T1000 (cell line): ENCODE measurements at regions not wholly inside any gene's neighbourhood (a gene's known extent, or its start where the extent isn't known, plus 50 kb on each side); places are given as distances from the start of the nearest gene placed in this dataset.
"Not testable (repeated sequence)": the region's sequence is repeated elsewhere in the genome, so short reads cannot be mapped to it uniquely, and the experiment has no call there.

ENCODE experiments used
- DNase-seq: peaks from one replicate; lab custom pipeline; 2025; ENCODE audit warnings: mixed read lengths; lab: John Stamatoyannopoulos, UW

DNA sequence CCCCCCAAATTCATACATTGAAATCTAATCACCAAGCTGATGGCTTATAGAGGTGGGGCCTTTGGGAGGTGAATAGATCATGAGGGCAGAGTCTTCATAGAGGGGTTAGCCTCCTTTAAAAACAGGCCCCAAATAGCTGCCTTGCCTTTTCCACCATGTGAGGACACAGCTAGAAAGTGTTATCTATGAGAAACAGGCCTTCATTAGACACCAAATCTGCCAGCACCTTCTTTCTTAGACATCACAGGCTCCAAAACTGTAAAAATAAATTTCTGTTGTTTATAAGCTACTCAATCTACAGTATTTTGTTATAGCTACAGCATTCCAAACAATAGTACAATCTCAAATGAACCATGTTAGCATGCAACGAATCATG, 459.3 kb upstream of the GCFC2 start:
- no peak for DNase-seq

- DNase-seq, result no peak
These were observed 458.7 kb upstream of the GCFC2 start for GRCh38 chr2:76169276-76170008.

DNA sequence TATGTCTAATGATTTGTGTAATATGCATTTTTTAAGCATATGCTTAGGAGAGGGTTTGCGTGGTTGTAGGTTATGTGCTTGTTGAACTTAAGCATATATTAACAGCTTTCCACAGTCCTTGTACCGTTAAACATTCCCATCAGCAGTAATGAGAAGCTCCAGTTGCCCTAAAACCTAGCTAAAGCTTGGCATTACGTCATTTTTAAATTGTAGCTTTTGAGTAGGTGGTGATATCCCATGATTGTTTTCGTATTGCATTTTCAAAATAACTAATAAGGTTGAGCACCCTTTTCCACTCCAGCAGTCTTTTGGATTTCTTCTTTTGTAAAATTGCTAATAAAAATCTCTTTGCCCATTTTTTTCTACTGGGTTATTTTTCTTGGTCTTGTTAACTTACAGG, 453.1 kb upstream of the GCFC2 start:
- DNase-seq, result no peak

DNA sequence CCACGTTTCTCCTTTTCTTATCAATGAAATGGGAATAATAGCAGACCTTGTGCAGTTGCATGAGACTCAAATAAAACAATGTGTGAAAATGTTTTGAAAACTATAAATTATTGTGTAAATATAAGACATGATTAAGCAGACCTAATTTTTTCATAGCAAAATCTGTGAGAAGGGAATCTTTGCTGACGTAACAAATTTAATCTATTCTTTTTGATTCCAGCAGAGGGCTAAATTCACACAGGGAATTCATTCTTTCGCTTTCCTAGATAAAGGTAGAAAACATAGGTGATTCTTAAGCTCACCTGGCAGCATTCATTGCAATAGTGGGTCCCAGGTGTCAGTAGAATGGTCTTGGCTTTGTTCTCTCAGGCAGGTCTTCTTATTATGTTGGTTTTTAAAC, 450.0 kb upstream of the GCFC2 start:
- no peak for DNase-seq

DNA sequence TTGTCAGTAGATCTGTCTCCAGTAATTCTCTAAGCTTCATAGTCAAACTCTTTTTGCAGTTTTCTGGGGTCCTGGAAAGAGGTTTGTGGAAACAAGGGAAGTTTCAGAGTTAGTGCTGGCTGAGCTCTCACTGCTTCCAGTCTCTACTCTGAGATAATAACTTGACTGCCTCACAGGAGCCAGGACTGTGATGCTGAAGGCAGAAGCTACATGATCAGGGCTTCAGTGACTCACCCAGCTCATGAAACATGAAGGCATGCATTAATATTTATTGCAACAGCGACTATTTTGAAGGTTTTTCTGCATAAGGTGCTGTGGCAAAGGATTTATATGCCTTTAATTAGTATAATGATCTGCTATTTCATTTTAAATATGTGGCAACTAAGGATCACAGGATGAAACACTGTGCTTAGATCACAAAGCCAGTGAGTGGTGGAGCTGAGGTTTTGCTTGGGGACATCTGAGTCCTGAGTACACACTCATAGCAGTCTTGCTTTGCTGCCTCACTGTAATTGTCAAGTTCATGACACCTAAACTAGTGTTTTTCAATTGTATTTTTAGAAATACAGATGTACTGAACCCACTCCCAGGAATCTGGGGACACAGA, 448.4 kb upstream of the GCFC2 start:
- no peak for DNase-seq

GRCh38 chr2:76157531-76157930, 446.8 kb upstream of the GCFC2 start:
- no peak for DNase-seq

GRCh38 chr2:76154981-76155380, 444.3 kb upstream of the GCFC2 start:
- DNase-seq, result no peak

DNA sequence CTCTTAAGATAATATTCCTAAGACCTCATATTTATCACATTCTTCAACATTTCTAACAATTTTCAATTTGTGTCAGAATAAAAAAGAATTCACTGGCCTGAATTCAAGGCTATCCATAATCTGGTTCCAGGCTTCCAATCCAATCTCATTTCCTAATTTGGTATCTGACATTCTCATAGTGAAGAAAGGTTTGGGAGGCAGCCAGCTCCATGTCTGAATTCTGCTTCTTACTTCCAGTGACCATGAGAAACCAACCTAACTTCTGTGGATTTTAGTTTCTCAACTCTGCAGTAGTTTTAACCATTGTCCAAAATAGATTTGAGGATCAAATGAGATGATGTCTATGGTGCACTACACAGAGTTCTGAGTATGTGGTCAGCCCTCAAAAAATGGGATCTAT, 439.1 kb upstream of the GCFC2 start:
- DNase-seq, result no peak

DNA sequence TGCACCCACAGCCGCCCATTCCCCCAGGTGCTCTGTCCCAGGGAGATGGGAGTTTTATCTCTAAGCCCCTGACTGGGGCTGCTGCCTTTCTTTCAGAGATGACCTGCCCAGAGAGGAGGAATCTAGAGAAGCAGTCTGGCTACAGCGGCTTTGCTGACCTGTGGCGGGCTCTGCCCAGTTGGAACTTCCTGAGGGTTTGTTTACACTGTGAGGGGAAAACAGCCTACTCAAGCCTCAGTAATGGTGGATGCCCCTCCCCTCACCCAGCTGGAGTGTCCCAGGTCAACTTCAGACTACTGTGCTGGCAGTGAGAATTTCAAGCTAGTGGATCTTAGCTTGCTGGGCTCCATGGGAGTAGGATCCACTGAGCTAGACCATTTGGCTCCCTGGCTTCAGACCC, 428.6 kb upstream of the GCFC2 start:
- DNase-seq, result not testable (repeated sequence)

- no peak for DNase-seq
These were observed 417.9 kb upstream of the GCFC2 start for GRCh38 chr2:76128622-76129021.

- DNase-seq, result no peak
These were observed 409.5 kb upstream of the GCFC2 start for GRCh38 chr2:76120176-76120575.

DNA sequence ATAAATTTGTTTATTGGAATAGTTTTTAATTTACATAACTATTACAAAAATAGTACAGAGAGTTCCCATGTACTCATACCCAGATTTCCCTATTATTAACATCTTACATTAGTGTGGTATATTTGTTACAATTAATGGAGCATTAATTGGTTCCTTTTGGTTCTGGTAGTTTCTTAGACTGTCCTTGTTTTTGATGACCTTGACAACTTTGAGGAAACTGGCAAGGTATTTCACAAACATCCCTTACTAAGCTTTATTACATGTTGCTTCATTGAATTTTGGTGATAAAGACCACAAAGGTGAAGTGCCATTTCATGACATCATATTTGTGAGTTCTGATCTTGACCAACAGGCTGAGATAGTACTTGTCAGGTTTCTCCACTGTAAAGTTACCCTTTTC, 379.0 kb upstream of the GCFC2 start:
- no peak for DNase-seq

- DNase-seq, result no peak
These were observed 372.5 kb upstream of the GCFC2 start for GRCh38 chr2:76083248-76083647.

DNA sequence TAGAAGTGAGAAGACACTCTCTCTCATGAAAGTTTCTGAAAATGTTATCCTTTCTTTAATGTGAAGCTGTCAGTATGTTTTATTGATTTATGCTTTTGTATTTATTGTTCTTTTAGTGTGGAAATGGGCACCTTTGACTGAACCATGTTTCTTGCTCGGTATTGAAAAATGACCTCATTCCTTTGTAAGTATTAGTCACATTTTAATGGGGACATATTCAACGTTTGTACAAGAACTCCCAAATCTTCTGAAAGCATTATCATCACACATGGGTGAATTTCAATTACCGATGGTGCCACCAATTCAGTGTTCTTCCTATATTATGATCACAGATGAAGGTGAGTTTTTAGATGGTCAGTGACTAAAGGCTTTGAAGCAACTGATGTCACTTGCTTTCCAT, 371.8 kb upstream of the GCFC2 start:
- no peak for DNase-seq

DNA sequence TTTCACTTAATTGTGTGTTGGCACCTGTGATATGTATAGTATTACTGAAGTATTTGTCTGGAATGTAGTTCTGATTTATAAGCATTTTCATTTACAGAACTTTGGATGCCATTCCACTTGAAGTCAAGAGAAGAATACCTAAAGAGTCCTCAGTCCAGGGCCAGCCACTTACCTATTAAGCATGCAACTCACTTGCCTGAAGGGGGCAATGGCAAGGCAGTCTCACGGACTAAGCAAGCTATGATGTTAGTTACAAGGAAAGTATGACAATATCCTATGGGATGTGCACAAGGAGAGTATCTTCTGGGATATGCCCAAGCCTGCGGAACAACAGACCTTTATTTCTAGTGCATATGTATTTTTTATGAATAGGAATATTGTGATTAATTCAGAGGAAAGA, 369.4 kb upstream of the GCFC2 start:
- no peak for DNase-seq

GRCh38 chr2:76075126-76075525, 364.4 kb upstream of the GCFC2 start:
- no peak for DNase-seq

DNA sequence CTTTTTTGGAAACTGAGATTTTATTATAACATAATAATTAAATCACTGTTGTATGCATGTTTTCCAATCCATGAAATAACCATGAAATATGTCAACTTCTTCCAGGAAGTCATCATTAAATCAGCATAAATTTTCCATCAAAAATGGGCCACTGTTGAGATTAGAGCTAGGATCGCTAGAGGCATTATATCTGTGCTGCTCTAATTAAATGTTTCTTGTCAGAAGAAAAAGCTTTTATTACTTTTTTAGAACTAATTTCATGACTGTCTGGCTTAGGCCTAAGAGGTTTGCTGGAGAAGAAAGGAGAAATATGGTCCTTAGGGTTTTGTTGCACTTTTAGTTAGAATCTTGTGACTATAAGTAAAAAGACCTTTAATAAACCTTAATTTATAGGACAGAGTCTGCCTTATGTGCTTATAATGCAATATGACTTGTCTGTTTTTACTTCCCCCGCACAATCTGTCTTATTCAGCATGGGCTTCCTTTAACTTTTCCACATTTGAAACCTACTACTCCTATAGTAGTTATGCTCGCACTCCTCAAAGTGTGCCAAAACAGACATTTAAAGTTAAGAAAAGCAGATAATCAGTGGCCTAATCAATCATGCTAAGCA, 363.4 kb upstream of the GCFC2 start:
- no peak for DNase-seq

DNA sequence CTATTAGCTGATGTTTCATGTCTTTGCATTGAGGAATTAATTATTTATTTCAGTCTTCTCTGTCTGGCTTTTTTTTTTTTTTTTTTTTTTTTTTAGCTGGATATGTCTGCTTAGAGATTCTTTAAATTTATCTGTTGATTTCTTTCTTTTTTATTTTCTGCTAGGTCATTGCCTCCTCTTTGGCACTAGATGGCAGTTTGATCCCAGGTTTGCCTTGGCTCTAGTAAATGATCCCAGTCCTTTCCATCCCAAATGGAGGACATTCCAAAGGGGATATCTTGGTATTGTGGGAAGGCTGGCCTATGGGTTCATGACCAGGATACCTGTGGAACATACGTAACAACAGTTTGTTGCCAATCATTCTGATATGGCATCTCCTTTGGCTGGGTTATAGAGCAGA, 339.5 kb upstream of the GCFC2 start:
- DNase-seq, result no peak

- no peak for DNase-seq
These were observed 334.0 kb upstream of the GCFC2 start for GRCh38 chr2:76044701-76045100.

GRCh38 chr2:76039505-76039904, 328.8 kb upstream of the GCFC2 start:
- no peak for DNase-seq

DNA sequence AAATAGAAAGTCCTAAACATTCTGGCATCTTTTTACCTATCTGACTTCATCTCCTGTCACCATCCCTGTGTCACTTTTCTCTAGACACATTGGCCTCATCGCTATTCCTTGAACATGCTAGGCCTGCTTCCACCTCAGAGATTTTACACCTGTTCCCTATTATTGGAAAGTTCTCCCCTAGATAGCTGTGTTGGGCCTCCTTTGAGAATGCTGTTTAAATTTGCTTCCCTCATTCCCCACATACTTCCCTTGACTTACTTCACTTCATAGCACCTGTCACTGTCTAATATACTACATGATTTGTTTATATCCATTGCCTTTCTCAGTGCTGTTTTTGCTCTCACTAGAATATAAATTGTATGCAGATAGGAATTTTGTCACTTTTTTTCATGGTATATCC, 317.0 kb upstream of the GCFC2 start:
- no peak for DNase-seq

DNA sequence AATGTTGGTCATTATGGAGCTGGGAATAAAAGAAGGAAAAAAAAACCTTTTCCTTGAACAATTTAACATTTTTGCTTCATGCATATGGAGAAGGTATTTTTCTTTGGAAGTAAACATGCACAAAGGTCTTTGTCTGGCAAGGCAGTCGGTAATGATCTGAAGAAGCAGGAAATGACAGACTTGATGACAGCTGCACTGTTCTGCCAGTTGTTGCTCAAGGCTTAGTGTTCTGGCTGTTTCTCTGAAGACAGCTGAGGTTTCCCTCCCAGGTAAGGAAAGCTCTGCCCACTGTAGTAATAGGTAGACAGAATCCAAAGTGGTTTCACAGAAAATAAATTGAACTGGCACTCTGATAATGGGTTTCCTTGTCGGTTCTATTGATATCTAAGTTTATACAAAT, 308.4 kb upstream of the GCFC2 start:
- no peak for DNase-seq

DNA sequence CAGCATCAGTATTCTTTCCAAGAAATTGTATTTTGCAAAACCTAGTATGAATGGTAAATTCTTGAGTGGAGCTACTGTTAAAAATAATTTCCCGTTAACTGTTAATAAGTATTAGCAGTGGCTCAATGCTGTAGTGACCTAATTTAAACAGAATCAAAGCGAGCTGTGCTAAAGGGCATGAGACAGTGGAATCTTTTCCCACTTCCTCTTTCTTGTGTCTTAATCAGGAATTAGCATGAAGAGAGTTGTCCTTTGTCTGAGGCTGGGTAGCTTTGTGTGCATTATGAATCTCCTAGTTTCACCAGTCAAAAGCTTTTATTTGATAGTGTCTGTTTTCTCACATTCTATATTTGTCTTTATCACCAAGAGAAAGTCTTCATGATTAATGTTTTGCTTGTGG, 298.8 kb upstream of the GCFC2 start:
- DNase-seq, result no peak
